Astrocyte (in vitro differentiated cells and primary cell): ENCODE measurements at regions not wholly inside any gene's neighbourhood (a gene's known extent, or its start where the extent isn't known, plus 50 kb on each side); places are given as distances from the start of the nearest gene placed in this dataset.

Source experiments
- EZH2 ChIP-seq: IDR thresholded peaks from 2 replicates; pipeline ENCODE4 v1.6.1; 2012; ENCODE audit warnings: mild to moderate bottlenecking, low read length, inconsistent platforms; ENCODE audit not compliant: insufficient read depth
- TF ChIP-seq, protein P1 (sequence below): IDR thresholded peaks from 2 replicates; pipeline ENCODE4 v1.5.1; 2011; ENCODE audit warnings: low read depth, mild to moderate bottlenecking, inconsistent platforms, low read length, moderate library complexity; ENCODE audit not compliant: insufficient read depth

DNA sequence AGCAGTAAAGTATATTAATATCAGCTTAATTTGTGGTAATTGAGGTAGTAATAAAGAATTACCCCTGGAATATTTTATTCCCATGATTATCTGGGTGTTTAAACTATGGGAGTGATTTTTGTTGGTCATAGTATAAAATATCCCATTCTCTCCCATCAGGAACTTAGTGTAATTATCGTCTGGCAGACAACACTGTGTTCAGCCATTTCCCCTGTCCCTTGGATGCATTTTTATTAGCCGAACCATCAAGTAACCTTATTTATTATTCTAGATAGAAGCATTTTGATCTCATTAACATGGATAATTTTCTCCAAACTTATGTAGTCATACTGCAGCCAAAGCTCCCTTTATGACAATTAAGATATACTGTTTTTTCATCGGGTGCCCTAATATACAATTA is 320.8 kb downstream of the MAT2B start:
- TF ChIP-seq, protein P1, sequence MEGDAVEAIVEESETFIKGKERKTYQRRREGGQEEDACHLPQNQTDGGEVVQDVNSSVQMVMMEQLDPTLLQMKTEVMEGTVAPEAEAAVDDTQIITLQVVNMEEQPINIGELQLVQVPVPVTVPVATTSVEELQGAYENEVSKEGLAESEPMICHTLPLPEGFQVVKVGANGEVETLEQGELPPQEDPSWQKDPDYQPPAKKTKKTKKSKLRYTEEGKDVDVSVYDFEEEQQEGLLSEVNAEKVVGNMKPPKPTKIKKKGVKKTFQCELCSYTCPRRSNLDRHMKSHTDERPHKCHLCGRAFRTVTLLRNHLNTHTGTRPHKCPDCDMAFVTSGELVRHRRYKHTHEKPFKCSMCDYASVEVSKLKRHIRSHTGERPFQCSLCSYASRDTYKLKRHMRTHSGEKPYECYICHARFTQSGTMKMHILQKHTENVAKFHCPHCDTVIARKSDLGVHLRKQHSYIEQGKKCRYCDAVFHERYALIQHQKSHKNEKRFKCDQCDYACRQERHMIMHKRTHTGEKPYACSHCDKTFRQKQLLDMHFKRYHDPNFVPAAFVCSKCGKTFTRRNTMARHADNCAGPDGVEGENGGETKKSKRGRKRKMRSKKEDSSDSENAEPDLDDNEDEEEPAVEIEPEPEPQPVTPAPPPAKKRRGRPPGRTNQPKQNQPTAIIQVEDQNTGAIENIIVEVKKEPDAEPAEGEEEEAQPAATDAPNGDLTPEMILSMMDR = no peak
- no peak for TF ChIP-seq EZH2
